HG02798 (cell line): ENCODE measurements at regions not wholly inside any gene's neighbourhood (a gene's known extent, or its start where the extent isn't known, plus 50 kb on each side); places are given as distances from the start of the nearest gene placed in this dataset.
"Not testable (repeated sequence)": the region's sequence is repeated elsewhere in the genome, so short reads cannot be mapped to it uniquely, and the experiment has no call there.

Experiments used
- ATAC-seq: cut with Tn5 transposase; IDR thresholded peaks from one replicate; pipeline ENCODE4 v1.9.1; 2021; ENCODE audit warnings: mild to moderate bottlenecking; ENCODE audit not compliant: unreplicated experiment, poor library complexity

GRCh38 chr4:169899295-169899694 lies 126.9 kb downstream of the MFAP3L start:
- no peak for ATAC-seq

GRCh38 chr4:169898095-169898494 lies 128.1 kb downstream of the MFAP3L start:
- no peak for ATAC-seq

- ATAC-seq, result not testable (repeated sequence)
These were observed 131.4 kb downstream of the MFAP3L start for GRCh38 chr4:169894767-169895166.

GRCh38 chr4:169885893-169886292 lies 128.1 kb upstream of the HPF1 start:
- no peak for ATAC-seq

- no peak for ATAC-seq
These were observed 124.0 kb upstream of the HPF1 start for GRCh38 chr4:169881769-169882168.

- no peak for ATAC-seq
These were observed 112.8 kb upstream of the HPF1 start for GRCh38 chr4:169870507-169870906.

- no peak for ATAC-seq
These were observed 111.7 kb upstream of the HPF1 start for GRCh38 chr4:169869490-169869889.

GRCh38 chr4:169861593-169861992 lies 103.8 kb upstream of the HPF1 start:
- no peak for ATAC-seq

- no peak for ATAC-seq
These were observed 101.8 kb upstream of the HPF1 start for GRCh38 chr4:169859366-169860216.

GRCh38 chr4:169854090-169854489 lies 96.3 kb upstream of the HPF1 start:
- no peak for ATAC-seq

GRCh38 chr4:169852481-169852880 lies 94.7 kb upstream of the HPF1 start:
- ATAC-seq, result no peak

GRCh38 chr4:169851750-169852149 lies 94.0 kb upstream of the HPF1 start:
- no peak for ATAC-seq

- no peak for ATAC-seq
These were observed 91.7 kb upstream of the HPF1 start for GRCh38 chr4:169849456-169849855.

- no peak for ATAC-seq
These were observed 90.3 kb upstream of the HPF1 start for GRCh38 chr4:169848018-169848417.

- ATAC-seq, result no peak
These were observed 89.4 kb upstream of the HPF1 start for GRCh38 chr4:169847171-169847570.

GRCh38 chr4:169846396-169846795 lies 88.7 kb upstream of the HPF1 start:
- no peak for ATAC-seq

- no peak for ATAC-seq
These were observed 84.0 kb upstream of the HPF1 start for GRCh38 chr4:169841776-169842175.

GRCh38 chr4:169840554-169840953 lies 82.8 kb upstream of the HPF1 start:
- no peak for ATAC-seq

- not testable (repeated sequence) for ATAC-seq
These were observed 70.6 kb upstream of the HPF1 start for GRCh38 chr4:169828329-169828728.

- no peak for ATAC-seq
These were observed 69.0 kb upstream of the HPF1 start for GRCh38 chr4:169826634-169827187.

GRCh38 chr4:169823685-169824084 lies 65.9 kb upstream of the HPF1 start:
- ATAC-seq, result no peak

GRCh38 chr4:169821402-169821801 lies 63.7 kb upstream of the HPF1 start:
- ATAC-seq, result no peak
